GM21825 (cell line): ENCODE measurements at regions not wholly inside any gene's neighbourhood (a gene's known extent, or its start where the extent isn't known, plus 50 kb on each side); places are given as distances from the start of the nearest gene placed in this dataset.

Experiments used
- ATAC-seq: cut with Tn5 transposase; IDR thresholded peaks from one replicate; pipeline ENCODE4 v1.9.1; 2021; ENCODE audit warnings: mild to moderate bottlenecking, moderate library complexity; ENCODE audit not compliant: unreplicated experiment

GRCh38 chr1:57886376-57886775 lies 462.5 kb upstream of the DAB1 start:
- ATAC-seq, result no peak

DNA sequence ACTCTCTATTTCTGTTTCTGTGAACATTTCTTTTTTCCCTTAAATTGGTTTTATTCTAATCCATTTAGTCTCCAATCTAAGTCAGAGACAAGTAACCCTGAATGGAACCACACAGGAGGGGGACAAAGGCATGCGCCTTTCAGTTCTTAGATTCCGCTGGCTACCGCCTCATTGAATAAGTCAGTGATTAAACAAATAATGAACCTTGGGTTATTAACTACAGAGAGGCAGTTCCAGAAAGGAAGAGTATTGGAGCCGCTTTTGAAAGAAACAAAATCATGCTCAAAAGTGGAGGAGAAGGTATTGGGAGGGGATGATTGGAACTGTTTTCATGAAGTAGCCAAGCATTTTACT lies 459.8 kb upstream of the DAB1 start:
- no peak for ATAC-seq

GRCh38 chr1:57882934-57883641 lies 459.2 kb upstream of the DAB1 start:
- no peak for ATAC-seq

DNA sequence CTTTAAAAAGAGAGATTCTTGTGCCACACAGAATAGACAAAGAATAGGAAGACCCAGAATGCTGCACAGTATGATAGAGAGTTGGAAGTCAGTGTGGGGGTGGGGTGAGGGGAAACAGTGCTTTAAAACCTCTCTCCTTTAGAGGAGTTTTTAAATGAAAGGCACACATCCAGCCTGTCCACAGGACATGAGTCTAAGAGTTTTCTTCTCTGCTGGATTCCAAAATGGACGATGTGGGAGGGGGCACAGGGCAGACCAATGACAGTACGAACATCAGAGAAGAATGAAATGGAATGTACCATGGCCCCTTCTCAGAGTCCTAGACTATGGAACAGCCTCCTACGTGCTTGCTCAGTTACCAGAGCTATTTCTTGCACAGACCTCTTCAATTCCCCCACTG lies 458.2 kb upstream of the DAB1 start:
- ATAC-seq, result no peak

GRCh38 chr1:57881639-57882038 lies 457.8 kb upstream of the DAB1 start:
- no peak for ATAC-seq

DNA sequence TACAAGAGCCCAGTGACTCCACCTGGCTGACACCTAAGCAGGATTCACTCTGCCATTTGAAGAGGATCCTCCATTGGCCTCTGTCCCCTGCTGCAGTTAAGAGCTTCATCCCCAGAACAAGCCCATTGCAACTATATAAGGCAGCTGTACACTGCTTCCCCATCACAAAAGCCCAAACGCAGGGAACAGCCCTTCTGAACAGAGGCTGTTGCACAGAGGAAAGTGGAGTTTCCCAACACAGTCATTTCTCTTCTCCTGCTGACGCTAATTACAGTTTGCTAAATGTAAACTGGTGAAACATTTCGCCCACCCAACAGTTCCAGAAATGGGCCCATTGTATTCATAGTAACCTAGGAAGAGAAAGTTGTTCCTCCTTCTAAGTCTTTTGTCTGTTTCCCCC lies 455.8 kb upstream of the DAB1 start:
- no peak for ATAC-seq

- no peak for ATAC-seq
Measured at GRCh38 chr1:57874418-57874877, 450.6 kb upstream of the DAB1 start.

DNA sequence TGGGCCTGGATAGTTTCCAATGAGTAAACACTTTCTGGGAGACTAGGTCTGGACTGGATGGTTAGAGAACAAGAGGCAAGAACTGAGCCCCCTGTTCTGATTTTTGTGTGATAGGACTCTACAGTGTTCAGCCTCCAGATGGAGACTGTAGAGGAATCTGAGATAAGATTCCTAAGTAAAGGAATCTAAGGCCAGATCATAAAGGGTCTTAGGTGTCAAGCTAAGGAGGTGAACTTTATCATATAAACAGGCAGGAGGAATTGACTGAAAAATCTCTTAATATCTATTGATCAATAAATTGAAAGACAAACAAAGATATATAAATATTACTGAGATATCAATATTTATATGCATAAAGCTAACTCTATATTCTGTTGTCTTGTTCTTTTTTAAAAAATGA lies 449.1 kb upstream of the DAB1 start:
- ATAC-seq, result no peak

DNA sequence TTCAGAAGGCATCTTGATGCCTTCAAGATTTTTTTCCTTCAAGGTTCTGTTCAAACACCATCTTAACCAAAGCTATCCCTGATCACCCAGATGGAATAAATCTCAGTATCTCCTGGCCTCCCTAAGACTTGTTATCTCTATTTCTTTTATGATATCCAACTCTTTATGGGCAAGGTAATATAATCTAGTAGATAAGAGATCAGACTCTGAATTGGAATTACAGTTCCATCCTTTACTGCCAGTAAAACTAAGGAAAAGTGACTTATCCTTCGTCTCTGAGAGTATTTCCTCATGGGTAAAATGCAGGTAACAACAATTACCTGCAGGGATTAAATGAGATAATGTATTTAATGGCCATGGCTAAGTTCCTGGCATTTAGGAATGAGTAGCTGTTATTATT lies 445.0 kb upstream of the DAB1 start:
- ATAC-seq, result no peak

- ATAC-seq, result no peak
Measured at GRCh38 chr1:57868239-57868638, 444.4 kb upstream of the DAB1 start.

- no peak for ATAC-seq
Measured at GRCh38 chr1:57866998-57867397, 443.1 kb upstream of the DAB1 start.

DNA sequence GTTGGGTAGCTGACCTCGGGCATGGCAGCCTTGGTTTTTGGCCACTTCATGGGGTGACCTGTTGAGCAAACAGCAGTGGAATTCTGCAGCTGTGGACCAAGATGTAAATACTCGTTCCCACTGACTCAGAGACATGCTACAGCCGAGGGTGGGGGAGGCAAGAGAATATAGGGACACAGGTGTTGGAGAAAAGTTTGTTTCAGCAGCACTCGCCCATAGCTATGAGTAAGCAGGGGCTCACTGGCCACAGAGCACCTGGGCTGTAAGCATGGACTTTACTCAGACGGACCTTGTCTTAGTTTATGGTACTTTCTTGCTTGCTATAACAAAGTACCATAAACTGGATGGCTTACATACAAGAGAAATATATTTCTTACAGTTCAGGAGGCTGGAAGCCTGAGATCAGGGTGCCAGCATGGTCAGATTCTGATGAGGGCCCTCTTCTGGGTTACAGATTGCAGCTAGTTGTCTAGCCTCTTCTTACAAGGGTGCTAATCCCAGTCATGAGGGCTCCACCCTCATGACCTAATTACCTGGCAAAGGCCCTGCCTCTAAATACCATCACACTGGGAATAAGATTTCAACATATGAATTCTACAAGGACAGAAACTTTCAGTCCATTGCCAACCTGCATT lies 437.2 kb upstream of the DAB1 start:
- ATAC-seq, result no peak

DNA sequence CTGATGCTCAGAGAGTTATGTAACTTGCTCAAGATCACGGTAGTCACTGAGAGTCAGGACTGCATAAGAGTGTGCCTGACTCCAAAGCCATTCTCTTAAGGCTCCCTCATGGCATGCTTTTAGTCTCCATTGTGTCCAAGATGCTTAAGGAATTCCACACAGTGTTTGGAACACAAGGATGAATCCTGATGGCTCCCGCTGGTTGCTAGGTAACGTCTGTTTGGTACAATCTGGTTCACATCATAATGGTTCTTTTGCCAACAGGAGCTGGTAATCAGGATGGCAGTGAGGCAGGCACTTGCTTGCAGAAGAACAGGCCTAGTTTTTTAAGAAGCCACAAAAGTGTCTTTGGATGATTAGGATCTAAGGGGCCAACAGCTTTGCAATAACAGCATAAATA lies 436.5 kb upstream of the DAB1 start:
- ATAC-seq, result no peak

GRCh38 chr1:57858740-57859139 lies 434.9 kb upstream of the DAB1 start:
- ATAC-seq, result no peak

DNA sequence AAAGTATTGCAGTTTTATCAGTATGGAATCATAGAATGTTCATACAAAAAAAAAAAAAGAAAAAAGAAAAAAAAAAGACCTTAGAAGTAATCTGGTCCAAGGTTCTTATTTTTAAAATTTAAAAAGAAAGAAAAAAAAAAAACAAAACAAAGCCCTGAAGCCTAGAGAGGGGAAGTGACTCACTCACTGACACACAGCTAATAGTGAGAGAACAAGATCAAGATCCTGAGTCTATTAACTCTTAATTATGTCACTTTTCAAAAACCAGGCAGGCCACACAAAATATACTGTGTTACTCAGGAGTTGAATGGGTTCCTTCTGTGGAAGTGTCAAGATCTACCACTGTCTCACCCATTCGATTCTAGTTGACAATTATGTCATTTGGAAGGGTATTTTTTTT lies 433.9 kb upstream of the DAB1 start:
- no peak for ATAC-seq

GRCh38 chr1:57854436-57854835 lies 430.6 kb upstream of the DAB1 start:
- no peak for ATAC-seq

- ATAC-seq, result no peak
Measured at GRCh38 chr1:57850176-57850940, 426.5 kb upstream of the DAB1 start.

- no peak for ATAC-seq
Measured at GRCh38 chr1:57848406-57848805, 424.5 kb upstream of the DAB1 start.

GRCh38 chr1:57845041-57845440 lies 421.2 kb upstream of the DAB1 start:
- no peak for ATAC-seq

DNA sequence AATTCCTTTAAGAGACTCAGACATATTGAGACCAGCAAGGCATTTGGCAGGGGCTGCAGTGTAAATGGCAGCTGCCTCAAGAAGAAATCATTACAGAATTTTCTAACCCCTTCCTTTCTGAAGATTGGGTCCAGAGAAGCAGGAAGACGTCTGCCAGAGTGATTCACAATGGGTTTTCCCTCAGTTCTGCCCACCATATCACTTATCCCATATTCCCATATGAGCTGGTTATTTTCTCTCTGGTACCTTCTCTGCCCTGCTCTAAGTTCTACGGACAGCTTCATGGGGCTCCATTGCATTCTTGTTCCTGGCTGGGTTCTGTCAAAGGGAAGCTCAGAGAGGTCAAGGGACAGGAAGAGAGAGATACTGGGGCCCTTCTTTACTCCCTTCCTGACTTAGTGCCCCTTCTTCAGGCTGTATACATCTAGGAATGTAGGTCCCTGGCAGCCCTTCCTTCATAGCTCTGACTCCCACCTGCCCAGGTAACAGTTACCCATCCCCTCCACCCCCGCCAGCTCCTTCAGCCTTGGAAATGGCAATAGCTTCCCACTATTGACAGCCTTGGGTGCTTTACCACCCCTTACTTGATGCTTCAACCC lies 420.6 kb upstream of the DAB1 start:
- no peak for ATAC-seq

DNA sequence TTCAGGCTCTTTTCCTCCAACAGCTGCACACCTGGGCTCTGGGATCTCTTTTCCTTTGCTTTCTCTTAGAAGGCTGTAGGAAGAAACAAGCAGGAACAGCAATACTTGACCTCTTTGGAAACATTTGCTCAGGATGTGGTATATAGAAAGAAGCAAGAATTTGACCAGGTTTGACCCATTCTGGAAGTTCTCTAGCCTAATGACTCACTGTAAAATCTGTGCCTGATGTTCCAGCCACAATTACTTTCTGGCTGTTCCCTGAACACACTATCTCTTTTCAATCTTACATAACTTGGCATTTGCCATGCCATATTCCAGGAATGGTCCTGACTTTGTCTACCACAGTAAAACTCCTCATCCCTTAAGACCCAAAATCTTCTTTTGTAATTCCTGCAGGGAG lies 419.9 kb upstream of the DAB1 start:
- no peak for ATAC-seq

GRCh38 chr1:57839526-57839925 lies 415.7 kb upstream of the DAB1 start:
- ATAC-seq, result no peak
